Glutamatergic neuron (in vitro differentiated cells): ENCODE measurements at regions not wholly inside any gene's neighbourhood (a gene's known extent, or its start where the extent isn't known, plus 50 kb on each side); places are given as distances from the start of the nearest gene placed in this dataset.
A peak's percentile ranks its signal among the peaks of the same experiment; 100 is the strongest.

Experiments used
- DNase-seq: peaks from one replicate; pipeline ENCODE4 v3.0.0; 2022
- H3K27ac Mint-ChIP-seq: one replicate; pipeline ENCODE4 v1.8.0; 2020; ENCODE audit warnings: mild to moderate bottlenecking, mixed read lengths, inconsistent platforms; ENCODE audit not compliant: unreplicated experiment
- H3K27me3 Mint-ChIP-seq: one replicate; pipeline ENCODE4 v1.8.0; 2020; ENCODE audit warnings: mild to moderate bottlenecking, moderate library complexity, mixed read lengths, inconsistent platforms; ENCODE audit not compliant: unreplicated experiment
- H3K36me3 Mint-ChIP-seq: one replicate; pipeline ENCODE4 v1.8.0; 2020; ENCODE audit warnings: mild to moderate bottlenecking, mixed read lengths, inconsistent platforms; ENCODE audit not compliant: unreplicated experiment
- H3K4me1 Mint-ChIP-seq: one replicate; pipeline ENCODE4 v1.8.0; 2020; ENCODE audit warnings: mild to moderate bottlenecking, low read depth, mixed read lengths, inconsistent platforms; ENCODE audit not compliant: unreplicated experiment
- H3K4me3 Mint-ChIP-seq: one replicate; pipeline ENCODE4 v1.8.0; 2020; ENCODE audit warnings: mild to moderate bottlenecking, mixed read lengths, inconsistent platforms; ENCODE audit not compliant: unreplicated experiment
- H3K9me3 Mint-ChIP-seq: one replicate; pipeline ENCODE4 v1.8.0; 2020; ENCODE audit warnings: mild to moderate bottlenecking, moderate library complexity, mixed read lengths, inconsistent platforms; ENCODE audit not compliant: unreplicated experiment
- TF ChIP-seq, protein P1 (sequence below): fragments of 200-600 bp; sonication (generic); IDR thresholded peaks from one replicate; pipeline ENCODE4 v1.5.0; 2021; ENCODE audit not compliant: partially characterized antibody, unreplicated experiment

DNA sequence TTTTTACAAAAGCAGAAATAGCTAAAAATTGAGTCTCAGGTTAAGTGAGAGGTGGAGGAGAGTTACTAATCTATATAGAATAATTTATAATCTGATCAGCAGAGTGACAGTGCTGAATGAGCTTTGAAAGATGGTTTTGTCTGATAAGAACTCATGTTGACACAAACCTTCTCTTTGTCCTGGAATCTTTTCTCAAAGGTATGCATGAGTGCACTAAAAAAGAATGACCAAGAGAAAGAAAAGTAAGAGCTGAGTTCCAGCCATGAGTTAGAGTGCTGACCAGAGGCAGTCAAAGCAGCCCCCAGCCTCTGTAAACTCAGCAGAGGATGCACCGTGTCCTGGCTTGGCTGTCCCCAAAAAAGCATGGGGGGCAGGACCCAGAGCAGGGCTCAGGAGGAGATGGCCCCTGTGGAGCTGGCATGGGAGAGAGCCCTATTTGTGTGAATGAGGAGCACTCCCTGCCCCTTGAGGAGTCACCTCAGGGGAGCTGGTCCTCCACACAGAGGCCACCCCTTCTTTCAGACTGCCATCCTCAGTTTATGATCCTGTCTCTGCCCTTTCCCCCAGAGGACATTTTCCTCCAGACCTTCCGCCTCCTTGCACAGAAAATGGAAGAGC, 129.8 kb downstream of the SEC23A start:
- Mint-ChIP-seq H3K27me3 (peaks cover 2% of the 10 kb centered on the region), H3K4me3 (no peak overlapping the region), H3K4me1 (no peaks in the 10 kb centered on the region), H3K9me3 (peaks cover 3% of the 10 kb centered on the region), H3K27ac (no peak overlapping the region), H3K36me3 (peaks cover 11% of the 10 kb centered on the region)
- DNase-seq, result no peak
- TF ChIP-seq, protein P1, sequence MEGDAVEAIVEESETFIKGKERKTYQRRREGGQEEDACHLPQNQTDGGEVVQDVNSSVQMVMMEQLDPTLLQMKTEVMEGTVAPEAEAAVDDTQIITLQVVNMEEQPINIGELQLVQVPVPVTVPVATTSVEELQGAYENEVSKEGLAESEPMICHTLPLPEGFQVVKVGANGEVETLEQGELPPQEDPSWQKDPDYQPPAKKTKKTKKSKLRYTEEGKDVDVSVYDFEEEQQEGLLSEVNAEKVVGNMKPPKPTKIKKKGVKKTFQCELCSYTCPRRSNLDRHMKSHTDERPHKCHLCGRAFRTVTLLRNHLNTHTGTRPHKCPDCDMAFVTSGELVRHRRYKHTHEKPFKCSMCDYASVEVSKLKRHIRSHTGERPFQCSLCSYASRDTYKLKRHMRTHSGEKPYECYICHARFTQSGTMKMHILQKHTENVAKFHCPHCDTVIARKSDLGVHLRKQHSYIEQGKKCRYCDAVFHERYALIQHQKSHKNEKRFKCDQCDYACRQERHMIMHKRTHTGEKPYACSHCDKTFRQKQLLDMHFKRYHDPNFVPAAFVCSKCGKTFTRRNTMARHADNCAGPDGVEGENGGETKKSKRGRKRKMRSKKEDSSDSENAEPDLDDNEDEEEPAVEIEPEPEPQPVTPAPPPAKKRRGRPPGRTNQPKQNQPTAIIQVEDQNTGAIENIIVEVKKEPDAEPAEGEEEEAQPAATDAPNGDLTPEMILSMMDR, result no peak

GRCh38 chr14:38972511-38972910, 130.5 kb downstream of the SEC23A start:
- DNase-seq, result no peak
- Mint-ChIP-seq H3K4me1 (no peaks in the 10 kb centered on the region), H3K9me3 (peaks cover 3% of the 10 kb centered on the region), H3K27me3 (peaks cover 2% of the 10 kb centered on the region), H3K27ac (no peak overlapping the region), H3K4me3 (no peak overlapping the region), H3K36me3 (peaks cover 4% of the 10 kb centered on the region)
- TF ChIP-seq, protein P1, result no peak

GRCh38 chr14:38971258-38971921, 131.6 kb downstream of the SEC23A start:
- H3K9me3 Mint-ChIP-seq, result peaks cover 2% of the 10 kb centered on the region
- no peaks in the 10 kb centered on the region for H3K4me1 Mint-ChIP-seq
- TF ChIP-seq, protein P1, result no peak
- peaks cover 4% of the 10 kb centered on the region for H3K36me3 Mint-ChIP-seq
- H3K4me3 Mint-ChIP-seq, result no peak overlapping the region
- no peak overlapping the region for H3K27ac Mint-ChIP-seq
- DNase-seq, result peak; percentile 18
- H3K27me3 Mint-ChIP-seq, result peaks cover 2% of the 10 kb centered on the region

DNA sequence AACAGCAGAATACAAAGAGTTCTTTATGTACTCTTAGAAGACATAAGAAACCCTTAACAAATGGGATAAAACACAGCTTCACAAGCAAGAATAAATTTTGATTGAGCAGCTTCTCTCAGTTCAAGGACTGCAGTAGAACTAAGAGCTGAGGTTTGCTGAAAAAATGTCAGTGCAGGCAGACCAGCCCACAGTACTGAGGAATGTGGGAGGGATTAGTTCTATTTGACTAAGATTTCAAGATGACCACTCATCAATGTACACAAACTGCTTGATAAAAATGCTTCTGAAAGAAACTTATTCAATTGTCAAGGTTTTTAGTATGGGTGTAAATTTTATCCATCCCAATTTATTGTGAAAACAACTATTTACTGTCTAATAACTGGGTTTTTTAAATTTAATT, 138.4 kb downstream of the SEC23A start:
- Mint-ChIP-seq H3K9me3 (no peaks in the 10 kb centered on the region), H3K27ac (no peak overlapping the region), H3K36me3 (no peaks in the 10 kb centered on the region), H3K27me3 (no peaks in the 10 kb centered on the region), H3K4me3 (no peak overlapping the region), H3K4me1 (no peaks in the 10 kb centered on the region)
- DNase-seq, result no peak
- TF ChIP-seq, protein P1, result no peak

GRCh38 chr14:38960946-38961531, 142.0 kb downstream of the SEC23A start:
- DNase-seq, result no peak
- Mint-ChIP-seq H3K4me1 (no peaks in the 10 kb centered on the region), H3K4me3 (no peak overlapping the region), H3K9me3 (no peaks in the 10 kb centered on the region), H3K36me3 (no peaks in the 10 kb centered on the region), H3K27me3 (no peaks in the 10 kb centered on the region), H3K27ac (no peak overlapping the region)
- TF ChIP-seq, protein P1, result no peak
